ENCODE measurements at regions not wholly inside any gene's neighbourhood (a gene's known extent, or its start where the extent isn't known, plus 50 kb on each side); places are given as distances from the start of the nearest gene placed in this dataset.
"Not testable (repeated sequence)": the region's sequence is repeated elsewhere in the genome, so short reads cannot be mapped to it uniquely, and the experiment has no call there.

GRCh38 chr21:35381743-35382310 lies 332.7 kb upstream of the RUNX1 start:
- H3K9me3 ChIP-seq (ENCODE audit: control insufficient read depth, insufficient read depth, low read depth, low read length): no peaks in the 10 kb centered on the region
- no peak overlapping the region for H3K27ac ChIP-seq (ENCODE audit: low read length)
- no peaks in the 10 kb centered on the region for H3K4me1 ChIP-seq (ENCODE audit: control insufficient read depth, insufficient read depth, low read length)
- no TSS peak for BruUV-seq (replicated peaks)
- in situ Hi-C loops (cut with HindIII; ENCODE audit: low pct_unique_long_range_greater_than_20kb, low sequenced_read_pairs) (no loop called here), intact Hi-C loops (cut with micrococcal nuclease; ENCODE audit: unreplicated experiment) (no loop called here)
- ChIA-PET POLR2A (no interaction called here), CTCF (no interaction called here)
- H3K36me3 ChIP-seq (ENCODE audit: control insufficient read depth, insufficient read depth, low read length): no peaks in the 10 kb centered on the region
- no peak for DNase-seq (ENCODE audit: low read depth, low spot score)
- no peak overlapping the region for H3K4me3 ChIP-seq (ENCODE audit: low read depth in 2 of 2, low read length in 2 of 2)
- TF ChIP-seq POLR2AphosphoS5 (IDR thresholded peaks at IDR 0.05; ENCODE audit: low read depth, low read length) (no peak), SIN3A (IDR thresholded peaks at IDR 0.05; ENCODE audit: borderline replicate concordance, insufficient read depth, low read depth, low read length) (no peak), TCF7L2 (IDR thresholded peaks at IDR 0.05; ENCODE audit: low read depth, low read length) (no peak), CTCF (IDR thresholded peaks at IDR 0.05) (no peak), REST (IDR thresholded peaks at IDR 0.05; ENCODE audit: insufficient read depth in 1 of 2, low read depth in 2 of 2, low read length in 1 of 2) (no peak)
- no peak for ATAC-seq
- no peaks in the 10 kb centered on the region for H3K27me3 ChIP-seq (ENCODE audit: control insufficient read depth, insufficient read depth, low read length)

GRCh38 chr21:35380304-35380703 lies 331.2 kb upstream of the RUNX1 start:
- H3K4me3 ChIP-seq (ENCODE audit: low read depth in 2 of 2, low read length in 2 of 2); in situ Hi-C loops (cut with HindIII; ENCODE audit: low pct_unique_long_range_greater_than_20kb, low sequenced_read_pairs); BruUV-seq (replicated peaks); H3K27me3 ChIP-seq (ENCODE audit: control insufficient read depth, insufficient read depth, low read length); intact Hi-C loops (cut with micrococcal nuclease; ENCODE audit: unreplicated experiment); H3K9me3 ChIP-seq (ENCODE audit: control insufficient read depth, insufficient read depth, low read depth, low read length); H3K27ac ChIP-seq (ENCODE audit: low read length); DNase-seq (ENCODE audit: low read depth, low spot score); H3K4me1 ChIP-seq (ENCODE audit: control insufficient read depth, insufficient read depth, low read length); H3K36me3 ChIP-seq (ENCODE audit: control insufficient read depth, insufficient read depth, low read length); ATAC-seq; POLR2A ChIA-PET; CTCF ChIA-PET: not testable (repeated sequence)

GRCh38 chr21:35378881-35379280 lies 329.8 kb upstream of the RUNX1 start:
- ChIA-PET CTCF (no interaction called here), POLR2A (no interaction called here)
- ATAC-seq (no peak), DNase-seq (ENCODE audit: low read depth, low spot score) (no peak)
- no peaks in the 10 kb centered on the region for H3K9me3 ChIP-seq (ENCODE audit: control insufficient read depth, insufficient read depth, low read depth, low read length)
- no peak for TF ChIP-seq TCF7L2 (IDR thresholded peaks at IDR 0.05; ENCODE audit: low read depth, low read length)
- no peak for TF ChIP-seq POLR2AphosphoS5 (IDR thresholded peaks at IDR 0.05; ENCODE audit: low read depth, low read length)
- BruUV-seq (replicated peaks): no TSS peak
- no peak overlapping the region for H3K27ac ChIP-seq (ENCODE audit: low read length)
- no peaks in the 10 kb centered on the region for H3K4me1 ChIP-seq (ENCODE audit: control insufficient read depth, insufficient read depth, low read length)
- in situ Hi-C loops (cut with HindIII; ENCODE audit: low pct_unique_long_range_greater_than_20kb, low sequenced_read_pairs) (no loop called here), intact Hi-C loops (cut with micrococcal nuclease; ENCODE audit: unreplicated experiment) (no loop called here)
- no peak overlapping the region for H3K4me3 ChIP-seq (ENCODE audit: low read depth in 2 of 2, low read length in 2 of 2)
- no peaks in the 10 kb centered on the region for H3K36me3 ChIP-seq (ENCODE audit: control insufficient read depth, insufficient read depth, low read length)
- no peaks in the 10 kb centered on the region for H3K27me3 ChIP-seq (ENCODE audit: control insufficient read depth, insufficient read depth, low read length)
